Colonic mucosa (tissue), 4 donors: ENCODE measurements at regions not wholly inside any gene's neighbourhood (a gene's known extent, or its start where the extent isn't known, plus 50 kb on each side); places are given as distances from the start of the nearest gene placed in this dataset.

Source experiments
- DNase-seq: peaks from one replicate; pipeline ENCODE4 v3.0.0-alpha.2; 2020
- H3K27ac ChIP-seq: fragments of 200-600 bp; one replicate; pipeline ENCODE4 v1.8.0; 2021
- H3K27me3 ChIP-seq: fragments of 200-600 bp; one replicate; pipeline ENCODE4 v1.8.0; 2021
- H3K36me3 ChIP-seq: fragments of 200-600 bp; one replicate; pipeline ENCODE4 v1.8.0; 2021
- H3K4me1 ChIP-seq: fragments of 200-600 bp; one replicate; pipeline ENCODE4 v1.8.0; 2021; ENCODE audit warnings: mild to moderate bottlenecking
- H3K4me3 ChIP-seq: fragments of 200-600 bp; one replicate; pipeline ENCODE4 v1.8.0; 2021
- H3K9ac ChIP-seq, 2 donors: one replicate each; pipeline ENCODE4 v1.7.0; 2013; ENCODE audit warnings: control low read depth in 2 of 2, low read depth in 2 of 2, low read length in 2 of 2
- H3K9me3 ChIP-seq: fragments of 200-600 bp; one replicate; pipeline ENCODE4 v1.8.0; 2021
- intact Hi-C: fragments of 100-400 bp; cut with DNase I; formaldehyde crosslinking; loops from one replicate; pipeline ENCODE4 v1.14.1; 2022
- TF ChIP-seq, protein P1 (sequence below): fragments of 200-600 bp; IDR thresholded peaks from one replicate; pipeline ENCODE4 v1.8.0; 2022; ENCODE audit warnings: antibody characterized with exemption, mild to moderate bottlenecking
- donor health status: healthy.
- donor health status: DM: no; HTN: no; CAD: no.
- donor health status: DM: no; HTN: no; CAD: no.

DNA sequence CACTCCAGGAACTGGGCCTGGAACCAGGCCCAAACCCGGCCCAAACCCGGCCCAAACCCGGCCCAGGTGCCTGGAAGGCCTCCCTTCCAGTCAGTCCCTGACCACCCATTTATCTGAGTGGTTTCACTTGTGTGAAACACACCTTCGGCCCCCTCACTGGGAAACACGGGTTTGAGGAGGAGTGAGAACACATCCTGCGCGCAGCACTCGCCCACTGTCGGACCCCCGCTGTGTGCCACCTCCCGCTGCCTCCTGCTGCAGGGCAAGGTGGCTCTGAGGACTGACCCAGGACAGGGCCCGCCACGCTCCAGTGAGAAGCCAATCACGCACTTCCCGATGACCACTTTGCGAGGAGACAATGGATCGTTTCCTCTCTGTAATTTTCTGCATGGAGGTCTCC lies 197.5 kb downstream of the BUB3 start:
- Histone ChIP-seq H3K9ac (no peak overlapping the region), H3K4me1 (no peaks in the 10 kb centered on the region), H3K27ac (no peak overlapping the region), H3K9me3 (no peaks in the 10 kb centered on the region), H3K27me3 (no peaks in the 10 kb centered on the region), H3K4me3 (no peak overlapping the region), H3K36me3 (no peaks in the 10 kb centered on the region)
- TF ChIP-seq, protein P1, sequence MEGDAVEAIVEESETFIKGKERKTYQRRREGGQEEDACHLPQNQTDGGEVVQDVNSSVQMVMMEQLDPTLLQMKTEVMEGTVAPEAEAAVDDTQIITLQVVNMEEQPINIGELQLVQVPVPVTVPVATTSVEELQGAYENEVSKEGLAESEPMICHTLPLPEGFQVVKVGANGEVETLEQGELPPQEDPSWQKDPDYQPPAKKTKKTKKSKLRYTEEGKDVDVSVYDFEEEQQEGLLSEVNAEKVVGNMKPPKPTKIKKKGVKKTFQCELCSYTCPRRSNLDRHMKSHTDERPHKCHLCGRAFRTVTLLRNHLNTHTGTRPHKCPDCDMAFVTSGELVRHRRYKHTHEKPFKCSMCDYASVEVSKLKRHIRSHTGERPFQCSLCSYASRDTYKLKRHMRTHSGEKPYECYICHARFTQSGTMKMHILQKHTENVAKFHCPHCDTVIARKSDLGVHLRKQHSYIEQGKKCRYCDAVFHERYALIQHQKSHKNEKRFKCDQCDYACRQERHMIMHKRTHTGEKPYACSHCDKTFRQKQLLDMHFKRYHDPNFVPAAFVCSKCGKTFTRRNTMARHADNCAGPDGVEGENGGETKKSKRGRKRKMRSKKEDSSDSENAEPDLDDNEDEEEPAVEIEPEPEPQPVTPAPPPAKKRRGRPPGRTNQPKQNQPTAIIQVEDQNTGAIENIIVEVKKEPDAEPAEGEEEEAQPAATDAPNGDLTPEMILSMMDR, result no peak
- no peak for DNase-seq
- intact Hi-C loops, result no loop called here

DNA sequence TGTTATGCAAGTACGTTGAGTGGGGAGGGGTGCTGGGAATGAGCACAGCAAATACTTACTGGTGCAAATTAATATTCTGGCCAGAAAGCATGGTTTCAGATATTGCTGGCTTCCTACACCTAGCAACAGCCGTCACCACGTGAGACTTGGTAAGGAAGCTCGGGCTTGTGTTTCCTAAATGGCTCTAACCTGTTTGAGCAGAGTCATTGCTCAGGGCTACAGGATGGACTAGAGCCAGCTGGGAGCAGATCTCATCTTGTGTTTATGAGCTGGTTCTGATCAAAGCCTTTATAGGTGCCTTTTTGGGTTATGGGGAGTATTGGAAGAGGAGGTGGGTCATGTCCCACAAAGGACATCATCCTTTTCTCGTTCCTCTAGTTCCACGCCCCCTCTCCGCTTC lies 200.3 kb downstream of the BUB3 start:
- no peaks in the 10 kb centered on the region for H3K4me1 ChIP-seq
- no peak overlapping the region for H3K27ac ChIP-seq
- no peaks in the 10 kb centered on the region for H3K9me3 ChIP-seq
- H3K36me3 ChIP-seq, result no peaks in the 10 kb centered on the region
- H3K27me3 ChIP-seq, result no peaks in the 10 kb centered on the region
- no peak overlapping the region for H3K9ac ChIP-seq
- intact Hi-C loops, result no loop called here
- no peak overlapping the region for H3K4me3 ChIP-seq
- no peak for DNase-seq
- TF ChIP-seq, protein P1, result no peak

DNA sequence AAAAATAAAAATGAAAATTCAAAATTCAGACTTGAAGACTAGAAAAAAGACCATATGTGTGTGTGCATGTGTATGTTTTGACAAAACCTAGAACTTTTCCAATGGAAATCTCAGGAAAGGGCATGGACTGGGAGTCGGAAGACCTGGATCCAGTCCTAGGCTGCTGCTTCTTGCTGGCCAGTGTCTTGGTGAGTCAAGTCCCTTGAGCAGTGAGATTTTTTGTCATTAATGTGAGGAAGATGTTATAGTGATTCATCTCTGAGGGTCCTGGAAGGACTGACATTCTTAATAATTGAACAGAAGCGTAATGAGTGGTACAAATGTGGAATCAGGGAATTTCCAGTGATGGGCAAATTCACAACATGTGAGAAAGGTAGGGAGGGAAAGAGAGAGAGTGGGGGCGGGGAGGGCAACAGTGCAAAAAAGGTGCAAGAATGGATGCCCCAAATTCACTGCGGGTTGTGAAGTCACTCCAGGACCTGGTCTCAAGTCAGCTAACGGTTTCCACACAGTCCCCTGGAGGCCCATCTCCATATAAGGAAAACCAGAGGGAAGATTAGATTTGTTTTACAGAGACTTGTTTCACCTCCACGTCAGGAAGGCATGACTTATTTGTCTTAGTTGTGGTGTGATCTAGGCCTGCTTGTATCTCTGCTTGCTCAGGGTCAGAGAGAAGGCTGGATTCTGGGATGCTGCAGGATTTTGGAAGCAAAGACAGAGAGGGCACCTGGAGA lies 201.7 kb downstream of the BUB3 start:
- intact Hi-C loops, result no loop called here
- Histone ChIP-seq H3K9me3 (no peaks in the 10 kb centered on the region), H3K4me3 (no peak overlapping the region), H3K27ac (no peak overlapping the region), H3K36me3 (no peaks in the 10 kb centered on the region), H3K27me3 (no peaks in the 10 kb centered on the region), H3K4me1 (no peaks in the 10 kb centered on the region), H3K9ac (no peak overlapping the region)
- TF ChIP-seq, protein P1, result no peak
- DNase-seq, result no peak

DNA sequence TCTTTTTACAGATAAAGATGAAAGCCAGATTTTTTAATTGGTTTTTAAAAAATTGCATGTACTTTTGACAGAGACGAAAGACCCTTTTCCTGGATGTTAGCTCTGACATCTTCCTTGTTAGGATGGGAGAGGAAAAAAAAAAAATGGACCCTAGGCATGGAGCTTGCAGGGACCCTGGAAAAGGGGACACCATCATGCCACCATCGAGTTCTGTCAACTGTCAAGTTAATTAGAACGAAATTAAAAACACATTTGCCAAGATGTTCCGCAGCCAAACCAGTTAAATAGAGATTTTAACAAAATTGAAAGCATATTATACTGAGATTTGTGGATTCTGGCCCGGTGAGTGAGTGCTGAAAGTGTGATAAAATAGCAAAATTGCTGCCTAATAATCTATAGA lies 202.6 kb downstream of the BUB3 start:
- no peak overlapping the region for H3K27ac ChIP-seq
- H3K27me3 ChIP-seq, result no peaks in the 10 kb centered on the region
- H3K9me3 ChIP-seq, result no peaks in the 10 kb centered on the region
- H3K4me3 ChIP-seq, result no peak overlapping the region
- intact Hi-C loops, result no loop called here
- no peaks in the 10 kb centered on the region for H3K36me3 ChIP-seq
- no peak for DNase-seq
- no peaks in the 10 kb centered on the region for H3K4me1 ChIP-seq
- no peak overlapping the region for H3K9ac ChIP-seq
- TF ChIP-seq, protein P1, result no peak

DNA sequence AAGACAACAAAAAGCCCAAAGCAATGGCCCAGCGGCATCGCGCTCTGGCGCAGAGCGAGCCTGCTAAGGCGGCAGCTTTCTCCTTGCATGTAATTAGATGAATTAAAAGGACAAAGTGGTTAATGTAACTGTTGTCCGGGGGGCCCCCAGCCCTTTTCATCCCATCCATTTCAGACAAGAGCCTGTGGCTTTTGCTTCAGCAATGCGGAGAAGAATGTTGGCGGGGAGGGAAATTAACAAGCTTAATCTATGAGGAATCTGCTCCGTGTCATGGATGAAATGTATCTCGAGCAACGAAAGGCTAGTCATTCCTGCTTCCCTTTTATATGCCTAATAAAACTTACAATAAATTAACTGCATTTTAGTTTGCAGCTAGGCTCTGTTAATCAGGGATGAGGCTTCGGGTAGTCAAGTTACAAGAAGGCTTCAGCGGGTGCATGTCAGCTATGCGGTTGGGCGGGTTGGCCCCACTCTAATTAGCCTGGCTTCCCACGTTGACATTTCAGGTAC lies 203.3 kb downstream of the BUB3 start:
- Histone ChIP-seq H3K36me3 (no peaks in the 10 kb centered on the region), H3K27me3 (no peaks in the 10 kb centered on the region), H3K27ac (no peak overlapping the region), H3K4me1 (no peaks in the 10 kb centered on the region), H3K9ac (no peak overlapping the region), H3K4me3 (no peak overlapping the region), H3K9me3 (no peaks in the 10 kb centered on the region)
- TF ChIP-seq, protein P1, result no peak
- intact Hi-C loops, result no loop called here
- no peak for DNase-seq
